ENCODE measurements at regions not wholly inside any gene's neighbourhood (a gene's known extent, or its start where the extent isn't known, plus 50 kb on each side); places are given as distances from the start of the nearest gene placed in this dataset.

DNA sequence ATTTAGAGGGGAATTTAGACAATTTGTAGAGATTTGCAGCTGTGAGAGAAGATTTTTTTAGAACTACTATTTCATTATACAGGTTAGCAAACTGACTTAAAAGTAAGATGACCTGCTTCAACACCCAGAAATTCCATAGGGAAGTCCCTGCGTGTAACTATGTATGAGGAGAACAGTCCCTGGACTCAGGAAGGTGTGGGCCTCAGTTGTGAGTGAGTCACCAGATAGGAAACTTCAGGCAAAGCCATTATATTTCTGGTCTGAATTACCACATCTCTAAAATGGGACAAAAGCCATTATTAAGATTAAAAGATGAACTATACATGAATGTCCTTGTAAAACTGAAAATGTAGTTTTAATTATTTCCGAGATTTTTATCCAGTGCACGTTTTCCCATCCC is 488.3 kb upstream of the GOLIM4 start:
- no peak for DNase-seq

GRCh38 chr3:168582503-168582902 is 486.8 kb upstream of the GOLIM4 start:
- DNase-seq = no peak

GRCh38 chr3:168581771-168582225 is 486.1 kb upstream of the GOLIM4 start:
- no peak for DNase-seq

DNA sequence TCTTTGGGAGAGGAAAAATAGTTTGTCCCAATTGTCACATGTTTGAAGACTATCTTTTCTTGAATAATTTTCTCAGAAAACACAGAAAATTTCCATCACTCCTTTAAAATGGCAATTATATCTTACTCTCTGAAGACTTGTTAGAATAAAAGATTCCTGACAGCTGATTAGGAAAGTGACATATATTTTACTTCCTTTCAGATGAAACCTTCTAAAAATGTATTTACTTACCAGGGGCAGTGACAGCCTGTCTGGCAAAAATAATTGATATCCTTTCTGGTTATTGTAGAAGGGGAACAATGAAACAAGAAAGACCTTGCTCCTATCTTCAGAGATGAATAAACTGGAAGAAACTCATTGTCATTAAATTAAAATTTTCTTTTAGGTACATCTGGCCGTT is 483.3 kb upstream of the GOLIM4 start:
- DNase-seq = no peak

GRCh38 chr3:168575750-168576149 is 480.0 kb upstream of the GOLIM4 start:
- no peak for DNase-seq

GRCh38 chr3:168574455-168575158 is 478.9 kb upstream of the GOLIM4 start:
- no peak for DNase-seq

- DNase-seq = no peak
Measured at GRCh38 chr3:168570404-168571155, 474.9 kb upstream of the GOLIM4 start.

DNA sequence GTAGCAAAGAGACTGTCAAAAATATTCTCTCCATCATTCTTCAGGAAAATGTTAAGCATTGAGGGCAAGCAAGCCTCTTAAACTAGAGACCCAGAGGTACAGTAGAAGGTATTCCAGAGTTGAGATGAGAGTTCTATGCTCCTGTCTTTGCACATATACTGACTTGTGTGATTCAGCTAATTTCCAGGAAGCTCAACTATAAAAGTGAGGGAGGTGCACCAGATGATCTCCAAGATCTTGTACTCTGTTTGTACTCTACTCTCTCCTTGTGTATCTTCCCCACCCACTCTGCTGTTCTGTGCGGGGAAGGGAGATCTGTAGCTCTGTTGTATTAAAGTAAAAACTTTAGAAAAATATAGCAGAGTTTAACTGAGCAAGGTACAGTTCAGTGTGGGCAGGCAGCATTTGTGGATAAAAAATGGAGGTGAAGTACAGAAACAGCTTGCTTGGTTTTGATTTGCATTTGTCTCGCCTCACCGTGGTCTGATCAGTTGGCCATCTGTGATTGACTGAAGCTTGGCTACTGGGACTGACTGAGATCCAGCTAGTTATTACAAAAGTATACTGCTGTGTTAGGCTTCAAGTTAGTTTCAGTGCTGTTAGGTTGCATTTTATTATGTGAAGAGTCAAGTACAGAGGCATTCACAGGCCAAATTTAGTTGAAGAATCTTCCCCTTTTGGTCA is 463.1 kb upstream of the GOLIM4 start:
- DNase-seq = no peak

DNA sequence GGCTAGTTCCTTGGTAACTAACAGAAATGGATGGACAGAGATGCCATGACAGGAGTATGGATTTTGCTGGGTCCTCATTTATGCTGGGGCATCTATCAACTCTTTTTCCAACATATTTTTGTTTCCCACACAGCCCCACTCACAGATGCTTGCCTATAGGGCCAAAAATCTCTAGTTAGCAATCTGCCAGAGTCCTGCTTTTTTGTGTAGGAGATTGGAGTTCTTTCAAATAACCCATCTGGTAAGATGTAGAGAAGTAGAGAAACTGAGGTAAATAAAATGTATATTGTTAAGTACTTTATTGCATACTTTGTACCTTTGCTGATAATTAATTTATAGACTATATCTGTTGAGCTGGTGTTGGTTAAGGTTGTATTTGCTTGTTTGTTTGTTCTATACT is 456.5 kb upstream of the GOLIM4 start:
- DNase-seq = no peak

DNA sequence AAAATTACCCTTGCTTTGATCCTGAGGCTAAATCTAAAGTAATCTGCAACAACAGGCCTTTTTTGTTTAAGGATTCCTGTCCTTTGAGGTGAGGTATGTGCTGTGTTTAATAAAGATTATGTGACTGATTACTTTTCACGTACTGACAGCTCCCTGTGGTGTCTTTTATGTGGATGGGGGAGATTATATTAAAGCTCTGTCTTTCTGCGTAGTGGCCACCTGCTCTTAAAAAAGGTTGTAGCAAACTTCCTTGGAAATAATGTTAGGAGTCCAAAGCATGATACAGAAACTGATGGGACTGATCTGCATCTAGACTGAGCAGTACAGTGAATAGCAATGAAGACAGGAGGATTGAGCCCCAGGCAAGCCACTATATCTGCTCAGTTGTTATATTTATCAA is 453.0 kb upstream of the GOLIM4 start:
- DNase-seq = no peak

- DNase-seq = no peak
Measured at GRCh38 chr3:168546707-168547106, 451.0 kb upstream of the GOLIM4 start.

DNA sequence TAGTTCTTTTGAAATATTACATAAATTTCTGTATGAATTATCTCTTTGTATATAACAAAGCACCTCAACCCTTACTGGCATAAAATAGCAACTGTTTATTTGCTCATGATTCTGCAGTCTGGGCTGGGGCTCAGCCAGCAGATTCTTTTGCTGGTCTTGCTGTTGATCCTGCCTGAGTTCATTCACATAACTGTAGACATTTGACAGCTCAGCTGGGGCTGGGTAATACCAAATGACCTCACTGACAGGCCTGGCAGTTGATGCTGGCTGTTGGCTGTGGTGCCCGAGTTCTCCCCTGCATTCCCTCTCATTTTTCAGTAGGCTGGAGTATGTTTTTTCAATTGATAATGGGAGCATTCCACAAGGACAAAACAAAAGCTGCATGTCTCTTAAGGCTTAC is 449.9 kb upstream of the GOLIM4 start:
- no peak for DNase-seq

DNA sequence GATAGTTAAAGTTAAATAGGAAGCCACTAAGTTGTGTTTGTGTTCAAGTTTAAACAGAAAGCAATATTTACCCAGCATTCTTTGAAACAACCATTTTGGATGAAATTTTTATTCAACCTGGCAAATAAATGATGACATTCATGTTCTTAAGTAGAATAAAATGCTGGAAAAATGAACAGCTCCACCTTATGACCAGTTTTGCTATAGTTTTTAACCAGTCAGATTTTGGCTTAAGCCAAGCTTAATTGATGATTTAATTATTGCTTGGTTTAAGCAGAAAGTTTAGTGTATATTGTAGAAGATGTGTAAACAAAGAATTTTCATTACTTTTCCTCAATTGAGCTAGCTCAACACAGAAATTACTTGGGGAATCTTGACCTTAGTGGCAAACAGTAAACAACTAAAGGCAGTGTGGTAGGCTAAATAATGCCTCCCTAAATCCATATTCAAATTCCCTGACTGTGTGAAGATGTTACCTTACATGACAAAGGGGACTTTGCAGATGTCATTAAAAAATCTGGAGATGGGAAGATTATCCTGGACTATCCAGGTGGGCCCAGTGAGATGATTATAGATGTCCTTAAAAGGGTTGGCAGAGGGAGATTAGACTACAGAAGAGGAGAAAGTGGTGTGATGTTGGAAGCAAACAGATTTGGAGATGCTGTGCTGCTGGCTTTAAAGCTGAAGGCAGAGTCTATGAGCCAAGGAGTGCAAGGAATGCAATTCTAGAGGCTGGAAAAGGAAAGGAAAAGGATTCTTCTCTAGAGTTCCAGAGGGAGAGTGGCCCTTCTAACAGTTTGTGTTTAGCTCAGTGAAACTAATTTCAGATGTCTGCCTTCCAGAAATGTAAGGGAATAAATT is 448.6 kb upstream of the GOLIM4 start:
- no peak for DNase-seq

DNA sequence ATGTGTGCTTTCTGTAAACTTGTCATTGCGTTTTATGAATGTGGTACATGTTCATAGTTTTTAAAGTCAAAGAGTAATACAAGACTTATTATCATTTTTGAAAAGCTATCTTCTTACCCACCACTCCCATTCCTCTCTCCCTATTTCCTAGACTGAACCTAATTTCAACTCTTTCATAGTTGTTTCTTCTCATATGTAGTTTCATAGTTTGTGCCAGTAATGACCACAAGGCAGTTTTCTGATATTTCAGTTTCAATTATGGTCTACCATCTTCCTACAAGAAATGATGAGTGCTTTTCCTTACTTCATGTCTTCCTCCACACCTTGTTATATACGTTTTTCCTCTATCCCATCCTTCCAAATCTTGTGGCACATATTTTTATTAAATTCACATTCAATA is 445.0 kb upstream of the GOLIM4 start:
- no peak for DNase-seq

DNA sequence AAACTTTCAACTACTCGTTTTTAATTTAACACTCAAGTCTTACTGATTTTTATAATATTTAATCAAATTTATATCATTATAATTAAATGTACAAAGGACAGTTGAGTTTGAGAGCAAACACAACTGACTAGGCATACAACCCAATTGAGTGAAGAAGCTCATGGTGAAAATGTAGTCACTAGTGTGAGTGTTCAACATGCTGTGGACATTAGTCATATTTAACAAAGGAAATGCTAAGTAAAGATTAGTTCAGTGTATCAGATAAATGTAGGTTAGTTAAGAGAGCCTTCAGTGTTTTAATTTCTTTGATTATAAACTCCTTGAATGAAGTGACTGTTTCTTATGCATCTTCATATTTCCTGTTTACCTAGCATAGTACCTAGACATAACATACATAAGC is 444.2 kb upstream of the GOLIM4 start:
- no peak for DNase-seq

DNA sequence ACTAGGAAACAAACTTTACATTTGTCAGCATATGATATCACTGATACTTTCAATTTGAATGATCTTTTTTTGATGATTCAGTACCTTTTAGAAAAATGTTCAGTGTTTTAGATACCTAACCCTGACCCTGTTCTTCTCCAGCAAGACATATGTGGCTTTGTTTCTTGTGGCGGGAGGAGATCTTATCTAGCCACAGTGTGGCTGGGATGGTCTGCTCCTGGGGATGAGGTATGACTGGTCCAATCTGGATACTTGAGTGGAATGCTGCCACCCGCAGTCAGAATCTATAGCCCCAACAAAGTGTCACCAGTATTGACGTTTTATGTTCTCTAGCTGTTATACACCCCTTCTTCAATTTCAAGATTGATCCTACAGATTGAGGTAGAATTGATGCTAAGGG is 439.0 kb upstream of the GOLIM4 start:
- DNase-seq = no peak

GRCh38 chr3:168533600-168533999 is 437.9 kb upstream of the GOLIM4 start:
- DNase-seq = no peak

GRCh38 chr3:168532135-168532534 is 436.4 kb upstream of the GOLIM4 start:
- DNase-seq = no peak

GRCh38 chr3:168531116-168531515 is 435.4 kb upstream of the GOLIM4 start:
- no peak for DNase-seq

DNA sequence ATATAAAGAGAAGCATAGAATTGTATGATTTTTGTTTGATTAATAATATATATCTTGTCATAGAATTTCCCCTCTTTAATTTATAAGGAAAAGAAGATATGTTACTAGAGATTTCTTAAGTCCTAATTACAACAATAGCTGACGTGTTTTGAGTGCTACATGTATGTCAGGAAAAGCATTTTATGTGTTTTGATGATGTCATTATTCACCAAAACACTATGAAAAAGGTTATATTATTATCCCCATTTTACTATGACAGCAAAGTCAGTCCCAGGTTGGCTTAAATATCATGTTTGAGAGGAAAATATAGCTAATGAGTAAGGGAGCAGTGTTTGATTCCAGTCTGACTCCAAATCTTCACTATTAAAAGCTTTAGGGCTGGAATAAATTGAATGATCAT is 428.4 kb upstream of the GOLIM4 start:
- DNase-seq = no peak

GRCh38 chr3:168517249-168518071 is 421.7 kb upstream of the GOLIM4 start:
- DNase-seq = no peak
